ENCODE measurements at regions not wholly inside any gene's neighbourhood (a gene's known extent, or its start where the extent isn't known, plus 50 kb on each side); places are given as distances from the start of the nearest gene placed in this dataset.
"Not testable (repeated sequence)": the region's sequence is repeated elsewhere in the genome, so short reads cannot be mapped to it uniquely, and the experiment has no call there.

DNA sequence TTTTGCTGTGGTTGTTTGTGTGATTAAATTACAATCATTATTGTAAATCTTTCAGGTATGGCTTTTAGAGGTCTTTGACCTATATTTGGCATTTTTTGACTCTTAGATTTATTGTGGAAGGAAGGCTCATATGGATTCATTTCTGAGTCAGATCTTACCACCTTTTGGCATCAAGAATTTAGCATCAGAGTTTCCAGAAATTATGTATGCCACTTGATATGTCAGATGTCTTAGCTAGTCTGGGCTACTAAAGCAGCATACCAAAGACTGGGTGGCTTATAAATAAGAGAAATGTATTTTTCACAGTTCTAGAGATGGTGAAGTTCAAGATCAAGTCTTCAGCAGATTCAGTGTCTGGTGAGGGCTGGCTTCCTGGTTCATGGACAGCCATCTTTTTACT, 129.5 kb upstream of the PZP start:
- DNase-seq (no peak), ATAC-seq (no peak)

GRCh38 chr12:9336375-9337011, 128.3 kb upstream of the PZP start:
- DNase-seq, ATAC-seq: not testable (repeated sequence)

DNA sequence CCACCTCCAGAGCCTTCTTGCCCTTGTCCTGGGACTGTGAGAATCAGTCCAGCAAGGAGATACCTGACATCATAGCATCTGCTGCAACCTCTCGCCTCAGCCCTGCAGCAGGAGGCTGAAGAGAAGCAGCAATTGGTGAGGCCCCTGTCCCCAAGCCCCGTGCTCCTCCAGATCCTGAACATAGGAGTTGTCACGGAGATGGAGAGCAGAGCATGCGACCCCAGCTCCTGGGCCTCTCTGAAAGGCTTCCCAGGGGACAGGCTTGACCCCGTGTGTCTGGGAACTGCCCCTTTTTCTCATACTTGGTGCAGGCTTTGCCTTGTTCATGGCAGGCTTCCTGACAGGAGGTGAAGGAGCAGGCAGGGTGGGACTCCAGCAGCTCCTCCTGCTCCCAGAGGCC, 127.7 kb upstream of the PZP start:
- ATAC-seq (no peak), DNase-seq (no peak)

DNA sequence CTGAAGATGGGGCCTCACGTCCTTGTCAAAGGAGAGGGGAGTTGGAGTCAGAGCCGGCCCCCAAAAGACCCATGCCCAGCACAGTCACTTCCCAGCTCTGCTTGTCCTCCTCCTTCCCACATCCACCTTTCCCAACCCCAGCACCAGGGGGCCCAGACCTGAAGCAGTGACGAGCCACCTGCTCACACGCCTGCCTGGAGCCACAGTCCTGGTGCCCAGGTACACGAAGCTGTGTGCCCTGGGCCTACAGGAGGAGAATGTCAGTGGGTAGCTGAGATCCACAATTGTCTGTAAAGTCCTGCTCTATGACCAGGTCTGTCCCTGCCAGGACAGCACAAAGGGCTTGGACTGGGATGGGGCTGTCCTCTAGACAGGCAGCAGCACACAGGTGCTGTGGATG, 126.8 kb upstream of the PZP start:
- ATAC-seq: no peak
- DNase-seq: no peak

DNA sequence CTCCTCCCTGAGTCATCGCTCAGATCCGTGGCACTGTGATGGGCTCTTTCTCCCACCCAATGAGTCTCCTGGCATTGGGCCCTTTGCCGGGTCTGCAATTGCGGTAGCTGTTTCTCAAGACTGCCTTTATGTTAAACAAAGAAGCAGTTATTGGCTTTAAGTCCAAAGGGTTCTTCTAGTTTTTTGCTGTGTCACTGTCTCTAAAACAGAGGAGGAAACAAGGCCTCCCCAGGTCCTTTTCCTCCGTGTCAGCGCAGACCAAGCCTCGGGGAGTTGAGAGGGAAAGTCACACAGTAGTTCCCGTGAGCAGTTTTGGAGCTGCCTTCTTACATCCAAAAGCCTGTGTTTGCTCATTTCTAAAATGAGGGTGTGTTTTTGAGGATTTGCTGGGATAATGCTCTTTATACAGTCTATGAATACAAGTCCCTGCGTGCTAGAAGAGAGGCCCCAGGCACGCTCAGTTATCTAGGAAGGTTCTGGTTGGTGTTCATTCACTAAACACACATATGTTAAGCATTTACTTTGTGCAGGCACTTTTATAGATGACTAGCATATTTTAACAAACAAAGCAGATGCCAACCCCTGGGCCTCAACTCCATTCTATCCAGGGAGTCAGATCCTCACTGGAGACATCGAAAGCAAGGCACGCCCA, 126.0 kb upstream of the PZP start:
- no peak for DNase-seq
- ATAC-seq: no peak

DNA sequence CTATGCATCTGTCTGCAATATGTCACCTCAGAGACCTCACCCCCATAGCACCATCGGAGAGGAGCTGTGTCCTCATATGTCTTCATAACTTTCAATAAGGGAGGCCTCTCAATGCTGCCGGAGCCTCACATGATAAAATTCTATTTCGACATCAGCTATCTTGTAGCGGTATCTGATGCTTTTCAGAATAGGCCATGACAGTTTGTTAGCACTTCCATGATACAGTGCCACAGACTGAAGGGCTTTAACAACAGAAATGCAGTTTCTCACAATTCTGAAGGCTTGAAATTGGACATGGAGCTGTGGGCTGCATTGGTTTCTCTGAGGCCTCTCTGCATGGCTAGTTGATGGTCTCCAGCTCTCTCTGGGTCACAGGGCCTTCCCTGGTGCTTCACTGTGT, 125.0 kb upstream of the PZP start:
- ATAC-seq: no peak

GRCh38 chr12:9332564-9332963, 124.4 kb upstream of the PZP start:
- DNase-seq (no peak), ATAC-seq (no peak)

More for the DNA sequence above, 125.0 kb upstream of the PZP start:
- no peak for DNase-seq

GRCh38 chr12:9331218-9331626, 123.0 kb upstream of the PZP start:
- ATAC-seq (peak; percentile 66), DNase-seq (peak; percentile 77)

GRCh38 chr12:9329019-9329418, 120.8 kb upstream of the PZP start:
- DNase-seq: no peak
- no peak for ATAC-seq

- ATAC-seq: no peak
These were observed 119.9 kb upstream of the PZP start for GRCh38 chr12:9328065-9328464.

DNA sequence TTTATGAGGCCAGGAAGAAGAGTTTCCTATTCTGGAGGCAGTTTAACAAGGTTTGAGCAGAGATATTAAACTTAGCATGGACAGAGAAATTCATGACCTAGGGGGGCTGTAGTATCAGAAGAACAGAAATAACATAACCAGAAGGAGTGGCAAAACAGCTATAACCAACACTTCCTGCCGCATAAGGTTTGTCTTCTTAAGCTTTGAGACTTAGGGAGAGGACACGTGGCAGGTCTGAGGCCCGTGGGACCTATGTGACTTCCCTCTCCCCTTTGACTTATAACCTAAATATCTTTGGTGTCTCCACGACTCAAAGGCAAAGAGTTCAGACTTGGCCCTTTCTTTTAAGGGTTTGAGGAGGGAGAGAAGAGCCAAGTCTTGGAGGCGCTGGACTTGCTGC, 119.1 kb upstream of the PZP start:
- DNase-seq (no peak), ATAC-seq (no peak)

More at GRCh38 chr12:9328065-9328464, 119.9 kb upstream of the PZP start:
- no peak for DNase-seq

- DNase-seq, ATAC-seq: not testable (repeated sequence)
These were observed 118.7 kb upstream of the PZP start for GRCh38 chr12:9326849-9327248.

DNA sequence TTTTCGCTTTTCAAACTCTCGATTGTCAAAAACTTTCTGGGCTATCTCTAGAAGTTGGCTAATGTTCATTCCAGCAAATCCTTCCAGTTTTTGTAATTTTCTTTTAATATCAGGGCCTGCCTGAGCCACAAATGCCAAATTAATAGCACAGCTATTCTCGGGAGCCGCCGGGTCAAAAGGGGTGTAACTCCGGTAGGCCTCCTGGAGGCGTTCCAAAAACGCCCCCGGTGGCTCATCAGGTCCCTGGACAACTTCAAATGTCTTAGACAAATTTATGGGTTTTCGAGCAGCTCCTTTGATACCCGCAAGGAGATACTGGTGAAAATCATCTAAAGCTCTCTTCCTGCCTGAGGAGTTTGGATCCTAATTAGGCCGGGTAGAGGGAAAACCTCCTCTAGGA, 117.9 kb upstream of the PZP start:
- DNase-seq (no peak), ATAC-seq (no peak)

GRCh38 chr12:9325471-9325870, 117.3 kb upstream of the PZP start:
- DNase-seq: no peak

GRCh38 chr12:9324782-9325181, 116.6 kb upstream of the PZP start:
- no peak for ATAC-seq
- no peak for DNase-seq

More at GRCh38 chr12:9325471-9325870, 117.3 kb upstream of the PZP start:
- ATAC-seq: no peak

DNA sequence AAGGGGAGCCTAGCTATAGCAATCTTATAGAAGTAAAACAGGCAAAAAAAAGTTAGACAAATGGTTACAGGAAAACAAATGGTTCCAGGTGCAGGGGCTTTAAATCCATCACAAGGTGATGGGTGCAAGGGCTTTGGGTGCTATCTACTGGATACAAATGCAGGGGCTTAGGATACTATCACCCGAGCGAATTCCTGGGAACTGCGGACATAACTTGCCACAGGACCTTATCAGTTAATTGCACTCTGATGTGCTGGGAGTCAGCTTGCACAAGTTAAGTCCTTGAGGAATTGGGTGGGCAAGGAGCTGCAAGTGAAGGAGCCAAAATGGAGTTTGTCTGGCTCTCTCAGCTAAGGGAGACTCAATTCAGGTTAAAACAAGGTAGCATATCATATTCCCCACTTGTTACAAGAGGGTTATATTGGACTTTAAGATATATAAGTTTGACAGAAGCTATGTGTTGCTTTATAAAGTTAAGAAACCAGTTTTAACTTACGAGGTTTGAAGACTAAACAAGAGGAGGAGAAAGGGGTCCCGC, 115.0 kb upstream of the PZP start:
- DNase-seq (no peak), ATAC-seq (no peak)

DNA sequence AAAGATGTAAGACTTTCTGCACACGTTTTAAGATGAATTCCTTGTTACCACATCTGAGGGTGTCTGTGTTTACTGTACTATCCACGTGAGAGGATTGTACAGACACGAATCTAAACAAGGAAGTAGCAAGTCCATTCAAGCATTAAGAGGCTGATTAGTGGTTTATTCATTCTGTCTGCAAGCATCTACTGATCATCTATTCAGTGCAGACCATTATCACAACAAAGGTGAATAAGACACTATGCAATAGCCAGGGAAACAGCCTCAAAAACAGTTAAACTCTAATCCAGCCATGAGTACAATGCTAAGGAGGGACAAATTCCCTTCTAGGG, 111.6 kb upstream of the PZP start:
- ATAC-seq: no peak
- no peak for DNase-seq

GRCh38 chr12:9319044-9319841, 111.0 kb upstream of the PZP start:
- no peak for DNase-seq
- ATAC-seq: no peak

GRCh38 chr12:9313479-9313878, 105.3 kb upstream of the PZP start:
- not testable (repeated sequence) for ATAC-seq, DNase-seq

GRCh38 chr12:9312406-9313392, 104.5 kb upstream of the PZP start:
- not testable (repeated sequence) for ATAC-seq, DNase-seq

DNA sequence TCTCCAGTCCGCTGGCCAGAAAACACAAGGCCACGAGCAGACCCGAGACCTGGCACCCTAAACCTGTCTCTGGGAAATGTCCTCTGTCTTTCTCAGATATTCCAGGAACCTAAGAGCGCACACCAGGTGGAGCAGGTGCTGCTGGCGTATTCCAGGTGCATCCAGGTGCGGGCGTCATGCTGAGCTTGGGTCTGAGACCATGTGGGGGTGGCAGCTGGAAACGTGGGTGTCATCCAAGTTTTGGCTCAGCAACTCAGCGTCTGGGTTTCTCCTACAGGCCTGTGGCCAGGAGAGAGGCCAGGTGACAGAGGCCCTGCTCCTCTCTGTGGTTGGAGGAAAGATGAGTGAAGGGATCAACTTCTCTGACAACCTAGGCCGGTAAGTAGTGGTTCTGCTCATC, 103.3 kb upstream of the PZP start:
- not testable (repeated sequence) for DNase-seq, ATAC-seq

DNA sequence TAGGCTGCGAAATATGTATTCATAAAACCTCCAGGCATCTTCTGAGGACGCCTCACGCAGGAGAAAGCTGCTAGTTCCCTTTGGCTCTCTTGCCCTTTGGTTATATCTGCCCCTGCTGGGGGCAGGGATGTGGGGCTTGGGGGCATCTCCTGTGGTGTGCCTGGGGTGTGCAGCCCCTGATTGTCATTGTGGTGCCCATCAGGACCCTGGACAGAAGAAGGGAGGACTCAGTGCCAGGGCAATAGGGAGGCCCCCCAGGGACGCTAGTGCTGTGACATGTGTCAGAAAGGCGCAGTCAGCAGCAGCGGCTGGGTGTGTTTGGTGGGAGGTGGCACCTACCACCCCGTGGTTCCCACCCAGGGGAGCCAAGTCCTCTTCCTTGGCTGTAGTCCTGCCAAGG, 102.5 kb upstream of the PZP start:
- not testable (repeated sequence) for ATAC-seq, DNase-seq

All from stimulated activated naive CD8-positive, alpha-beta T cell treated with anti-CD3 and anti-CD28 coated beads, Interleukin-15, Interleukin-2, amounts not matched to agents 100 U/mL and 50 U/mL, for 24 hours (primary cell).